C1 segment of cervical spinal cord (tissue), 14 donors: ENCODE measurements at regions not wholly inside any gene's neighbourhood (a gene's known extent, or its start where the extent isn't known, plus 50 kb on each side); places are given as distances from the start of the nearest gene placed in this dataset.

Source experiments
- DNase-seq, 14 donors: peaks; one replicate each; lab custom pipeline; 2025; lab: John Stamatoyannopoulos, UW

DNA sequence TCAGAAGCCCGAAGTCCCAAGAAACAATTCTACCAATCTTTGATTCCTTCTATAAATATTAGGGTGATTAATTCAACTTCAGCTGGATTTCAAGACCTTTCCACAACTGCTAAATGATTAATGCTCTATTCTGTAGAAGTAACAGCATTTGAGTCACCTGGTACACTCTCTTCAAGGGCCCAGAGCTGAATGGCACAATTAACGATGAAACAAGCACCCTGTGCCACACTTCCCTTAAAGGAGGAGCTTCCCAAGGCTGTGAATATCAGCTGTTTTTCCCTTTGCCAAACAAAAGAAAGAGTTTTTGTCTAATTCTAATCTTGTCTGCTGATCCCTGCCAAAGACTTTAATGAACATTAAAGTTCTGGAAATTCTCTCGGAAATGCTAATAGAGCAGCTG lies 56.0 kb downstream of the BOD1L2 start:
- DNase-seq = no peak

DNA sequence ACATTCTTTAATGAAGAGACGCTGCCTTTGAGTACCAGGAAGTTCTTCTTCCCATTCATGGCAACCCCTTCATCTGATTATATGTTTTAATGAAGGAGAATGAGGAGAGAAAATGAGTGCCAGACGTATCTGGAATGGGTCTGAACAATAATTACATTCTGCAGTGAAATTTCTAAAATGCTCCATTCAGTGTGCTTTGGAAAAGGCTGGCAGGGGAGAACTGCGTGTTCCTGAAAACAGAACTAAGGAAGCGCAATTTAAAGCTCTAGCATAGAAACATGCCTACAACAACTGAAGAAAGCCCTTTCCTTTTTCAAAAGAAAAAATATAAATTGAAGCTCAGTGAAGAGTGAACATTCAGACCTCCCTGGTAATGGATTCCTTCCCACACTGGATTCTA lies 58.8 kb downstream of the BOD1L2 start:
- DNase-seq = no peak

DNA sequence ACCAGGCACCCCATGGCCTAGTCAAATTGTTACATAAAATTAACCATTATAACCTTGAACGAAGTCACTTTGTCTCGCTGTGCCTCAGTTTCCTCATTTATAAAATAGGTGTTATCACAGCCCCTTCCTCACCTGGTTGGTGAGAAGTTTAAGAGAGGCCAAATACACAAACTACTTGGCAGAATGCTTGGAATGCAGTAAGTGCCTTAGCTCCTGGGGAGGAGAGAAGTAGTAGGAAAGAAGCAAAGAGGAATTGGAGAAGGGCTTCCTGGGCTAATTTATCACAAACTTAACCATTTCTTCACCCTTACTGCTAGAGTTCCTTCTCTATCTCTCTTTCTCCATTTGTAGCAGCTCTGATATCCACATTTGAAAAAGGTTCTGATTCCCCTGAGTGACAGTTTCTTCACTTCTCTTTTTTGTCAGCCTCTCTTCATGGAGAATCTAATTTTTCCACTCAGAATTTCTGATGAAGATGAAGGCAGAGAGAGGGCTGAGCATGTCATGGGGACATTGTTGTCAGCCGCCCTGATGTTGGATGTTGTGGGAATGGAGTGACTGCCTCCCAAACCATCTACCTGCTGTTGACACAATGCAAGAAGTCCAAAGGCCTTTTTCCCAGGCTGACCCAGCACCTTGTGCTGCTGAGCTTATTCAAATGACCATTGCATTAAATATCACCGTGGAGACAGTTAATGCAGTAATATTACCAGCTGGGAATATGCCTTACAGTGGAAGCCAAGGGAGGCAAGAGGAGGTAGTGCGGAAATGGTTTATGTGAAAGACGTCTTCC lies 60.4 kb downstream of the BOD1L2 start:
- no peak for DNase-seq

DNA sequence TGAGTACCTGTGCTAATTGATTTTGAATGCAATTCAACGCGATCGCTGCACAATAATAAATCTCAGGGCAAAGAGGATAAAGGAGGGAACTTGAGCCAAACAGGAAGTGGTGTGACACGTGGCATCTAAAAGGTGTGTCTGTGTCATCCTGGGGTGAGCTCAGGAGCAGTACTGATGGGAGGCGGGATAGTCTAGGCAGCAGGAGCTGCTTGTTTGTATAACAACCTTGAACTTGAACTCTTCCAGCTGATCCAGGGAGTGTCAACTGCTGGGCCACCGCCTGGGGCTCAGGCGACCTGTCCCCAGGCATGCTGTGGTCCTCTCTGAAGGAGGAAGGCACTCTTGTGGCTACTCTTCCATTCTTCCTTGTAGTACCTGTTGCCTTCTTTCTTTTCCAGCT lies 61.2 kb downstream of the BOD1L2 start:
- DNase-seq = no peak

DNA sequence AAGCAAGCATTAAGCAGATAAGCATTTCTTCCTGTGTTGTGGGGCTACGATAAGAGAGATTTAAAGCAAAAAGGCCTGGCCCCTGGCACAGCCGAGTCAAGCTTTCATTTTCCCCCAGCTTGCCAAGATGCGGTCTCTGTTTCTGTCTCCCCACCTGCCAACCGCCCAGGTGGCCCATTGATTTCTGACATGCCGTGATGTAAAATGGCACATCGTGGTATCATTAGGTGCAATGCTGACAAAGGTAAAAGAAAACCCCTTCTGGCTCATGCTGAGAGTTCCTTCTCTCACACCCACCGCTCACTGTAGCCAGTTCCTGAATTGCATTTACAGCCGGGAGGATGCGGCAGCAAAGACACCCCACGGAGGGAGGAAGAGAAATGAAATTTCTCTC lies 62.8 kb downstream of the BOD1L2 start:
- peak in 1 of 14 donors; percentile 33 for DNase-seq

DNA sequence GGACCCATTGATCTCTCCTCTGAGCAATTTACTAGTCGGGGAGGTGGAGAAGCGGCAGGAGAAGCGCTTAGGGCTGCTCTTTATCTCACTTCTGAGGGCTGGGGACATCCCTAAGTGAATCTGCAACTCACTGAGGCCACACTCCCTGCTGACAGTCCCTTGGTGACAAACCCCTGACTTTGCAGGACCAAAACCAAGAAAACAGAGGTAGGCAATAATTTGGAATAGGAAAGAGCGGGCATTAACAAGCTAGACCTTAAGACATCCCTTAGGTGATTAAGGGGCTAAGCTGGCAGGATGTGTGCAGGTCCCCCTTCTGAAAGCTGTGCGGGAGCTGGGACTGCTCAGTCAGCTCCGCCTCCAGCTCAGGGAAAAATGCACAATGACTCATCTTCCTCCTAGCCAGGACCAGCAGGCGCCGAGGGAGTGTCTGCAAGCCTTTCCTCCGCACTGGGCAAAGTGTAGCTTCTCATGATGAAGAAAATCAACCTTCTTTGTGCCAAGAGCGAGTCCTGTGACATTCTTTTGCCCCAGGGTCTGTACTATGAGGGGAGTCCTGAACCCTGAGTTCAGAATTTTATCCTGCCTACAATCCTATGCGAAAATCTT lies 63.3 kb downstream of the BOD1L2 start:
- DNase-seq = peak in 3 of 14 donors; percentile 2 to 26 (median 8)

DNA sequence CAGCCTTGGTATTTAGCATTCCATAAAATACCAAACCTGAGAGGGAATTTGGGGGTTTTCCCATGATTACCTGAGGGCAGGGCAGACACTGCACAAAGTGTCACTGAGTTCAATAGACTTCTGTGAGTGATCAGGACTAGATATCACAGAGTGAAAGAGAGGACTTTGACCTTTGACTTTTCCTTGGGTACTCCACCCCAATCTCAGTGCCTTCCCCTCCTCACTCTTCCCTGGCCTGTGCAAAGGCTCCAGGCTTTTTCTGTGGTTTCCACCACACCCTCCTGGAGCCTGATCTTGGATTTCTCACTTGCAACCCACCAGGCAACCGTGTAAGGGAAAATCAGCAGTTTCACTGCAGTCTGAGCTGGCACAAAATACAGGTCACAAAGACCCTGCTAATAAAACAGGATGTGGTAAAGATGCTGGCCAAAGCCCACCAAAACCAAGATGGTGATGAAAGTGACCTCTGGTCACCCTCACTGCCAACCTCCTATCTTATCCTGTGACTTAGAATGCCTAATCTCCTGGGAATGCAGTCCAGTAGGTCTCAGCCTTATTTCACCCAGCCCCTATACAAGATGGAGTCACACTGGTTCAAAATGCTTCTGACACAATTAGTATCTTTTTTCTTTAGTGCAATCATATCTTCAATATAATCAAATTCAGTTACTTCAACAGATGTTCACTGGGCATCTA lies 64.0 kb downstream of the BOD1L2 start:
- no peak for DNase-seq

DNA sequence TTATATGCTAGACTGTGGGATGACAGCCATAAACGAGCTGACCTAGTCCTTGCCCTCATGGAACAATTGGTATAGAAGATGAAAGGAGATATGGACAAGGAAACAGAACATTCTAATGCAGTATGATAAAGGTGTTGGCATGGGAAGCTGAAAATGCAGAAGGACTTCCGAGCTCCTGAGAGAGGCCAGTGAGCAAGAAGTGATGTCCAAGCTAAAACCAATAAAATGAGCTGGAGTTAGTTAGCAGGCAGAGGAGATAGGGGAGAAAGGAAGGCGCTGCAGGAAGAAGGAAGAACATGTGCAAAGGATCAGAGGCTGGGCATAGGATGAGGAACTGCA lies 64.5 kb downstream of the BOD1L2 start:
- no peak for DNase-seq

DNA sequence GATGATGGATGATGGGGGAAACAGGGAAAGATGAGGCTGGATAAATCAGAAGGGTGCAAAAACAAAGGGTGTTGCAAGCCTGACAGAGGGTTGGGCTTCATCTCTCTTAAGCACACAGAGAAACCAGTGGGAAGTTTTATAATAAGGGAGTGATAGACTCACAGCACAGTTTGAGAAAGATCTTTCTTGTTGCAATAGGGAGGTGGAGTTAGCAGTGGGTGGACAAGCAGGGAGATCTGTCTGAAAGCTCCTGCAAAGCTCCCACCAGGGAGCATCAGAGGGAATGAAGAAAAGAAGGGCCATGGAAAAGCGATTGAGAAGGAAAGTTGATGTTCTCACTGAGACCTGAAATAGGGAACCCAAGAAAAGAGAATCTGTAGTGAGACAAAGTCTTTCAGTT lies 64.9 kb downstream of the BOD1L2 start:
- no peak for DNase-seq

DNA sequence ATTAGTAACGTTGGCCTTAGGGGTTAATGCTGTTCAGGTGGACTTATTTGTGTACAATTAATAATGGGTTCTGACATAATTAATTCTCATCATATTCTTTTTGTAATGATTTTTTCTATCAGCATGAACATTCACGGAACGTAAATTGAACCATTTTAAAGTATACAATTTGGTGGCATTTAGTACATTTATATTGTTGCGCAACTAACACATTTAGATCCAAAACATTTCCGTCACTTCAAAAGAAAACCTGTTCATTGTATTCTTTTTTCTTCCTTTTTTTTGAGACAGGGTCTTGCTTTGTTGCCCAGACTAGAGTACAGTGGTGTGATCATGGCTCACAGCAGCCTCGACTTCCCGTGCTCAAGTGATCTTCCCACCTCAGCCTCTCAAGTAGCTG lies 65.8 kb downstream of the BOD1L2 start:
- no peak for DNase-seq

DNA sequence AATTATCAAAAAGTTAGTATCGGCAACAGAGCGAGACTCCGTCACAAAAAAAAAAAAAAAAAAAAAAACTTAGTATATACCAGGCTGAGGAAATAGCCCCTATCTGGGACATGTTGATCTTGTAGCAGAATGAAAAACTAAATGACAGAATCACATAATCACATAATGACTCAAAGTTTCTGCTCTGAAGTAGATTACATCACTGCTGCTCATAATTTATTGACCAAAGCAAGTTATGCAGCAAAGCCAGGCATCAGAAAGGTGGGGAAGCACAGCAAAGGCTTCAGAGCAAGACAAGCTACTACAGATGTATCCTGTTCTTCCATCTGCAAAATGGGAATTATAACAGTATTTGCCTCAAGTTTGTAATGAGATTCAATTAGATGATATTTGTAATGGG lies 68.1 kb downstream of the BOD1L2 start:
- DNase-seq = no peak

DNA sequence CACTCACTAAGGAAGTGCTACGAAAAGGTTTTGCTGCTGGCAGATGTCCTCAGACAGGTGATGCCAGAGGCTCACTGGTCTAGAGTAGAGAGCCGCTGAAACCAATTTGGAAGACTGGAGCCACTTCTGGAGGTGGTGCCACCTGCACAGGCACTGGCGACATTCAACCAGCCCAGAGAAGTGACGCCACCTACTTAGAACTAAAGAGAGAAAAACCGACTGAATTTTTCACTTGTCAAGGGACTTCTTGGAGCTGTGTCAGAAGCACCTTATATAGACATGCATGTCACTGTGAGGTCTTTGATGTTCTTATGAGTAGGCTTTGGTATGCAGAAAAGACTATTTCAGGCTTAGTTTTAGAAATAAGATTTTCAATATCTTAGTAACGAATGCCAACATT lies 71.4 kb downstream of the BOD1L2 start:
- DNase-seq = no peak

DNA sequence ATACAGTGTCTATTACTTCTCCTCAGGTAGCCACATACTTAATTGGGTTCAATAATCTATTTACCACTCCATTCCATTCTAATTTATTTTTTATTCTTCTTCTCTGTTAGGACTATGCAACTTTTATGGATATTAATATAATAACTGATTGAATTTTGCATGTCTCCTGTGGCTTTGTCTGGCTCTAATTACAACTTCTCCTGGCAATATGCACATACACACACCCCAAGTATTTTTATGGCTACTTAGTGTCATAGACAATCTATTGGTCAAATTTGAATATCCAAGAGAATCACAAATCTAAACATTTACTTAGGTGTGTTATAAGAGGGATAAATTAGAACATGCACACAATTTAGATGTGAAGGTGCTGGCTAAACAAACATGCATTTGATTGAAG lies 73.1 kb downstream of the BOD1L2 start:
- no peak for DNase-seq

DNA sequence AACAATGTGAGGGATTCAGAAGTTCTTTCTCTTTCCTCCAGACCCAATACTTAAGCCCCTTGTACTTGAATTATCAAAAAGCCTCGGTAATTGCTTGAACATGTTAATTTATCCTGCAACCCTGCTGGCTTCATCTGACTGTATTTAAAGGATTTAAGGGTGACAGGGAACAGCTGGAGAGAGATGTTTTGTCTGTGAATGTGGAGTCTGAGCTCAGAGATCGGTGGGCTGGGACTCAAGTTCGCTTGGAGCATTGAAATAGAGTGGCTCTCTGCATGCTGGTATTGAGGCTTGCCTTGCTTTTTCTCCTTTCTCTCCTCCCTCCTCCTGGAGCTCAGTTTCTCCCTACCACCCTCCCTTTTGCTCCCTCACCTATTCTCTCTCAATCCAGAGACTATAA lies 73.6 kb downstream of the BOD1L2 start:
- DNase-seq = no peak

DNA sequence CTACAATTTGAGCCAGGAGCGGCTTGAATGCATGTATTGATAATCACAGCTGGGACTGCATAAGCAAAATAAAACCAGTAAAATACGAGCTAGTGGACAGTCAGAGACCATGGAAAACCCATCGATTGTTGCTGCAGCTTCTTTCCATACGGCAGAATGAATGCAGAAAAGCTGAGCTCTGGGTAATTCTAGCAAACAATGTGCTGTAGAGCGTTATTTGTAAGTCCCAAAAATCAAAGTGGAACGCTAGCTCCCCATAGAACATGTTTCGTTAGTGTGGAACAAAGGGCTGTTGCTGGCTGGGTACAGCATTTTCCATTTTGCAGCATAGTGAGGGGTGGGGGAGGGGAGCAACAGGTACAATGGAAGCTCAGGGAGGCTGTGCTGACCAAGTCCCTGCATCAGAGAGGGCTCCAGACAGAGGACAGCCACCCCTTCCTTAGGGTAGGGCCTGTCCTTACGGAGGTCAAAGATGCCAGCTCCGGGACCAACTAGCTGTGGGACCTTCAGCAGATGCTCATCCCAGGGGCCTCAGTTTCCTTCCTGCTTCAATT lies 74.1 kb downstream of the BOD1L2 start:
- no peak for DNase-seq

DNA sequence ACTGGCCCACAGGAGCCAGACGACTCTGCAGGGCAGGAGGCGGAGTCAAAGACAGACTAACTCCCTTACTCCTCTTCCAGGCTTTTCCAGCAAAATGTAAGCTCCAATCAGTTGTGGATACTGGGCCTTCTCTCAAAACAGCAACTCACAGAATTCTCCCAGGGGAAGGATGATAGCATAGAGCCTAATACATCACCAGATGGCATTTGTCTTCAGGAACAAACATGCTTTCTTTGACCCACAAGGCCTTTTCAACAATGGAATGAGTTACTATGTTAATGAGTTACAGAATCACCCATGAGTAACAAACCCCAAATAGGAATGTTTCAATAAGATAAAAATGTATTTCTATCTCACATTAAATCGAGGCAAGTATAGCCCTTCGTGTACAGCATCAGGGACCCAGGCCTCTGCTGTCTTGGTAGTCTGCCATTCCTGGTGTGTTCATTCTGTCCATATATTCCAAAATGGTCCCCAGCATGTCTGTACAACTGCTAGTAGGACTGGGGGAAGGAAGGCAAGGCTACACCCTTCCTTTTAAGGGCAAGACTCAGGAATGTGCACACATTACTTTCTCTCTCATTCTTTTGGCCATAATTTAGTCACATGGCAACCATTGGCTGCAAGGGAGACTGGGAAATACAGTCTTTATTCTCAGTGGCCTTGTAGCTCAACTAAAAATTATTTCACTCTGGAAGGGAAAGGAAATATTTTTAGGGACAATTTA lies 76.4 kb downstream of the BOD1L2 start:
- no peak for DNase-seq

DNA sequence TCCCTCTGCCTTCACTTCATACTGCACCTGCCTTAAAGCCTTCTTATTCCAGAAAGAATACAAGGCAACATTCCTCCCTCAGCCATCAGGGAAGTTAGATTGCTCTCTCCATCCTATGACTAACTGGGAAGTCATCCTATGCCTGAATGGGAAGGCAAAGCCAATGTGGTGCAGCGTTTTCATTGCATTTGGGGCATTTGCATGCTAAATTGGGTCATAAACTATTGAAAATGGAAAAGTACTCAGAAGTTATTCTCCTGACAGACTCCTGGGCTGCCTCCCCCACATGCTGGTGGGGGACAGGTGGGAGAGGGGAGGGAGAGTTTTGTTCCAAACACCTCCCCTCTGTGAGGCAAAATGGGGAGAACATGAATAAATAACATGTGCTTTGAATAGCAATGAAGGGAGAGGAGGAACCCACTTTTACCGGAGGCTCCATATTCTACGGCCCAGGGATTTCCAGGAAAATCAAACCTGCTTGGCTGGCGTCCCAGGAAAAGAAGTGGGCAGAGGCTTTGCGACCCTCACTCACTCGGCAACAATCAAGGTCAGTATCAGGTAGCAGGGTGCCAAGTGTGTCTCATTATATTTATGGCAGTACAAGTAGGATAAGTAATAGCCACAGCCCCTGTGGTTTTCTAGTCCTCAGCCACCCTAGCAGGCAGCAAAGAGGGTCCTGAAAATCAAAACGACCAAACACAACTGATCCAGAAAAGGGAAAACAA lies 84.1 kb downstream of the BOD1L2 start:
- peak in 1 of 14 donors; percentile 11 for DNase-seq

DNA sequence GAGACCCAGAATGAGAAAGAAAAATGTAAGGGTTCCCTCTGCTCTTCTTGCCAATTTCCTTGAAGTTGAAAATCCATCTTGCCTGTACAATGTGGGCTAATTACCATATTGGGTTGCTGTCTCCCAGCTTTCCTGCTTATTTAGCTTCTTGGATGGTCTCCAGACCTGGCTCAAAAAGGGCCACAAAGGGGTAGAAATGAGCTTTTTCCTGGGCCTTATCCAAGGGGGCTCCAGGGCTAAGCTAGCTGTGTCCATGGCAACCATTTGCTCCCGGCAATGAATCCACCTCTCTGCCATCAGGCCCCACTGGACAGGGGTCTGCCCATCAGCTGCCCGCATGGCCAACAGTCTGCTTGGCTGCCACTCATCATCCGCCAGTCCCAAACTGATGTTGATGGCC lies 85.0 kb downstream of the BOD1L2 start:
- DNase-seq = peak in 7 of 14 donors; percentile 6 to 50 (median 21)

DNA sequence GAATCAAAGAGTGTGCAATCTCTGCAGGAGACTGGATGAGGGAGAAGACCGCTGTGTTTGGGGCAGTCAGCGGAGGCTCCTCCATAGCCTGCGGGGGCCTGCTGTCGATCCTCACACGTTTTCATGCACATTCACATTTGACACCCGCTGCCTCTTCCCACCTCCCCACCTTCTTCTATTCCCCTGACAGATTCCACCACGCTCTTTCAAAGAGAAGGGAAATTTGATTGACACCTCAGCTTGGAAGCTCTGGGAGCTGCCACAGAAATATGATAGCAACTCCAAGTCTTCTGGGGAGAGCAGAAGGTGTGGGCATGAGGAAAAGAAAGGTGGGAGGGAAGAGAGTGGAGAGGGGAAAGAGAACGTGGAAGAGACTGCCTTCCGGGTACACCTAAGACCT lies 87.5 kb downstream of the BOD1L2 start:
- DNase-seq = no peak

DNA sequence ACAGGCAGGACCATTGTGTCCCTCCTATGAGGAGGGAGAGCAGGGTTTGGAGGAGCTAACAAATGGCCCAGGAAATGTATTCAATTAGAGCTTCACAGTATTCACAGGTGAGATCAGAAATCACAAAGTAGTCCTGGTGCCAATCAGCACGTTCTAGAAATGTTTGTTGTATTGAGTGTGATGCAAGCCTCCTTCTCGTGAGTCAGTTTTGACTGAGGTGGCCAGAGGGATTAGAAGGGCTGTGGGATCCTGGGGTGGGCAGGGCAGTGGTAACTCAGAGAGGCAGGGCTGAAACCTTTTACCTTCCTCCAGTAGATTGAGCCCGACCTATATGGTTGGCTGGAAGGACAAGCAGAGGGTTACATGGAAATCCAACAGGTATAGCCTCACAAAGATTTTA lies 95.0 kb downstream of the BOD1L2 start:
- no peak for DNase-seq

DNA sequence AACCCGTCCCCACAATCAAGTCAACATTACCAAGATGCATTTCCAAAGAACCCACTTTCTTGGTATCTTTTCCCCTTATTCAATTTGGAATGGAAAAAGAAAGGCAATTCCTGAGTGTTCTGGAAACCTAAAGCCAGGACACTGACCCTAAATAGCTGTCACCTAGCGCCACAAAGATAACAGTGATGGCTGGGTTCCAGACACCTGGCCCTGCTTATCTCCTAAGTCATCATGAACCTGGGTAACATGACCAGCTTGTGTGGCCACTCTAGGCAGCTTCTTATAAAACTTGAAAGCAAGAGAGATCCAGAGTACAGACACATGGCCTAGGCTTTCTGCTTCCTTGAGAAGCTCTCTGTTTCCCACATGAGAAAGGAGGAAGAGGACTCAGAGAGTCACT lies 95.4 kb downstream of the BOD1L2 start:
- no peak for DNase-seq
